ENCODE measurements at regions not wholly inside any gene's neighbourhood (a gene's known extent, or its start where the extent isn't known, plus 50 kb on each side); places are given as distances from the start of the nearest gene placed in this dataset.
"Not testable (repeated sequence)": the region's sequence is repeated elsewhere in the genome, so short reads cannot be mapped to it uniquely, and the experiment has no call there.

DNA sequence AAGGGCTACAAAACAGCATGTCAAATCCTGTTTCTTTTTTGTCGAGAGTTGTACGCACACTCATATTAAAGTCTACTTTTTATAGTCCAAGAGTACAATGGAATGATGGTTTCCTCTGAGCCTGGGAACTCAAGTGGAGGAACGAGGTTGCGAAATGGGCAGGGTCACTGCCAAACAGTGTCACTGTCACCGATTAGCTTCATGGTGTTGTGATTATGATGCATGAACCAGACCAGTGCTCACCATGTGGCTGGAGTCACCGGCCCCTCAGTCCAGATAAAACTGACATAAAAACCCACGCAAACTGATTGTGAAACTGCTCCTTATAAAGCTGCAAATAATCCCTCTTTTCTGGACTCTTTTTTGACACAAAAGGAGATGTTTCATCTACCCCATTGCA is 122.0 kb downstream of the COPS8 start:
- TF ChIP-seq, protein P1, sequence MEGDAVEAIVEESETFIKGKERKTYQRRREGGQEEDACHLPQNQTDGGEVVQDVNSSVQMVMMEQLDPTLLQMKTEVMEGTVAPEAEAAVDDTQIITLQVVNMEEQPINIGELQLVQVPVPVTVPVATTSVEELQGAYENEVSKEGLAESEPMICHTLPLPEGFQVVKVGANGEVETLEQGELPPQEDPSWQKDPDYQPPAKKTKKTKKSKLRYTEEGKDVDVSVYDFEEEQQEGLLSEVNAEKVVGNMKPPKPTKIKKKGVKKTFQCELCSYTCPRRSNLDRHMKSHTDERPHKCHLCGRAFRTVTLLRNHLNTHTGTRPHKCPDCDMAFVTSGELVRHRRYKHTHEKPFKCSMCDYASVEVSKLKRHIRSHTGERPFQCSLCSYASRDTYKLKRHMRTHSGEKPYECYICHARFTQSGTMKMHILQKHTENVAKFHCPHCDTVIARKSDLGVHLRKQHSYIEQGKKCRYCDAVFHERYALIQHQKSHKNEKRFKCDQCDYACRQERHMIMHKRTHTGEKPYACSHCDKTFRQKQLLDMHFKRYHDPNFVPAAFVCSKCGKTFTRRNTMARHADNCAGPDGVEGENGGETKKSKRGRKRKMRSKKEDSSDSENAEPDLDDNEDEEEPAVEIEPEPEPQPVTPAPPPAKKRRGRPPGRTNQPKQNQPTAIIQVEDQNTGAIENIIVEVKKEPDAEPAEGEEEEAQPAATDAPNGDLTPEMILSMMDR (IDR thresholded peaks at IDR 0.05; ENCODE audit: insufficient read depth, low read depth, low read length, missing control alignments), result no peak
- DNase-seq (ENCODE audit: low read depth), result peak; percentile 17
- H3K4me3 ChIP-seq (ENCODE audit: low read length), result no peak overlapping the region

DNA sequence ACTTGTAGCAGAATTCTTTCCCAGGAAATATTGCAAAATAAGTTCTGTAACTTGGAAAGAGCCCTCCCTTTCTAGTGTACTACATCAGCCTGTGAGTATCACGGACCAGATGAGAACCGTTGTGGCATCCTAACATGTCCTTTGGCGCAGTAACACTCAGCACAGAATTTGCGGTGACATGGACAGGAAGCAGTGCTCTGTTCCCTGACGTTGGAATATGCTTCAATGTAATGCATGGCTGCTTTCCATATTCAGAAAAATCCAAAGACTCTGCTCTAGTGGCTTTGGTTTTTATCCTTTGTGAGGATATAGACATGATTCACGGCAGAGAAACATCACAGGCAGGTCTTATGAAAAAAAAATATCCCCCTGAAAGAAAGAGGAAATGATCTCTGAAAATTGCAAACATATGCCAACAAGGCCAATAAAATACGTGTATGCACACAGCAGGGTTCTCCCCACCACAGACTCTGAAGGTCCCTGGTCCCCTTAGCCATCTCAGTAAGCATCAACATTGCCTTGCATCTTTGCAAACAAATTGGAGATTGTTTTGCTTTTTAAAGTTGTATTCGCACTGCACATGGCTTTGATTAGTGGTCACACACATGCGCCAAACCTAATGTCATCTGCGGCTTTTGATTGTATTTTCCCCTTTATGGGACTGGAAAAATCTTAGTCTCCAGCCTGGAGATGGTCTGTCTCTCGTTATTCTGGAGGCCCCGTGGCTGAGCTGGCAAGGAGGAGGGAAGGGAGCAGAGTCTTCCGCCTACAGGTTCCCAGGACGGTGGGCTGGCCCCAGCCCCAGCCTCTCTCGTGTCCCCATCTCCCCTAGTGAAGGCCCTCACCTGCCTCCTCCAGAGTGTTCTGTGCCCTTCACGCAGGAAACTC is 122.9 kb downstream of the COPS8 start:
- DNase-seq (ENCODE audit: low read depth), result no peak
- H3K4me3 ChIP-seq (ENCODE audit: low read length), result no peak overlapping the region
- TF ChIP-seq, protein P1 (IDR thresholded peaks at IDR 0.05; ENCODE audit: insufficient read depth, low read depth, low read length, missing control alignments), result no peak

DNA sequence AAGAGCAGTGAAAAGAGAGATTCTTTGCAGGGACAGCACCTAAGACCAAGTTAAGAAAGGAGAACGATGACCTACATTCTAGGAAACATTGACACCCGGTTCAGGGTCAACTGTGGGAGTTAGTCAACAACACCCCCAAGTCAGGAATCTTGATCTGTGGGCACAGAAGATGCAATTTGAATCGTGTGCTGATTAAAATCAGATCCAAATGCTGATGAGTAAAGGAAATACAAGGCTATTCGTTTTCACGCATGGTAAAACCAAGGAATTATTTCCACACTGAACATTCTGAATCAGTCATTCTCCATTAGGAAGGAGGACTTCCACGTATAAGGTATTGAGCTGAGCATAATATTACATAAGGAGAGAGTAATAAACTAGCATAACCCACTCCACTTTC is 124.2 kb downstream of the COPS8 start:
- TF ChIP-seq, protein P1 (IDR thresholded peaks at IDR 0.05; ENCODE audit: insufficient read depth, low read depth, low read length, missing control alignments), result no peak
- DNase-seq (ENCODE audit: low read depth), result no peak
- no peak overlapping the region for H3K4me3 ChIP-seq (ENCODE audit: low read length)

DNA sequence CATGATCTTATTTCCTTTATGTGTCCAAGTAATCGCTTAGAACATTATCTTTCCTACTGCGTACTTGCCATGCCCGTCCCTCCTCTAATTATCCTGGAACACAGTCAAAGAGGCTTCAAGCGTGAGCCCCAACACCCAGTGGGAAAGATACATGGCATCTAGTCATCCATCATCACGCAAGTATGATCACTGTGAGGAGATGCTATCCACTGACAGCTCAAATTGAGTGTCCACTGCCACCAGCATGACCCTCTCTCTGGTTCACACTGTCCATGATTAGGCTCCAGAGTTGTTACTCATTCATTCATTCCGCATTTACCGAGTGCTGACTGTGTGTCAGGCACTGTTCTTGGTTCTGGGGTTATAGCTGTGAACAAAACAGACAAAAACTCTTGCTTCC is 124.6 kb downstream of the COPS8 start:
- TF ChIP-seq, protein P1 (IDR thresholded peaks at IDR 0.05; ENCODE audit: insufficient read depth, low read depth, low read length, missing control alignments), result no peak
- DNase-seq (ENCODE audit: low read depth), result no peak
- no peak overlapping the region for H3K4me3 ChIP-seq (ENCODE audit: low read length)

DNA sequence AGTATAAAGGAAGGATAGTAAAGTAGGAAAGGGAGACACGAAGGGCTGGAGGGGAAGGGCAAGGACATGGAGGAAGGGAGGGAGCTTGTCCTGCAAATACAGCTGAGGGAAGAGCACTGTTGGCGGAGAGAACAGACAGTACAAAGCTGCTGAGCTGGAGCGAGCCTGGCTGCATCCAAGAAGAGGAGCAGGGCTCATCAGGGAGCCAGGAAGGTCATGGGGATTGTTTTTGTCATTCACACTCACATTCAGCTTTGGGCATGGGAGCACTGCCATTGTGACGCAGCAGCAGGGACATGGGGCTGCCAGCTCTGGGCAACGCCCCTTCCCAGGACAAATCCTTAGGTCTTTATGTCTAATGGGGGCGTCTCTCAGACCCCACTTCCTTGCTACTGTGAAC is 125.1 kb downstream of the COPS8 start:
- DNase-seq (ENCODE audit: low read depth), result no peak
- TF ChIP-seq, protein P1 (IDR thresholded peaks at IDR 0.05; ENCODE audit: insufficient read depth, low read depth, low read length, missing control alignments), result no peak
- H3K4me3 ChIP-seq (ENCODE audit: low read length), result no peak overlapping the region

DNA sequence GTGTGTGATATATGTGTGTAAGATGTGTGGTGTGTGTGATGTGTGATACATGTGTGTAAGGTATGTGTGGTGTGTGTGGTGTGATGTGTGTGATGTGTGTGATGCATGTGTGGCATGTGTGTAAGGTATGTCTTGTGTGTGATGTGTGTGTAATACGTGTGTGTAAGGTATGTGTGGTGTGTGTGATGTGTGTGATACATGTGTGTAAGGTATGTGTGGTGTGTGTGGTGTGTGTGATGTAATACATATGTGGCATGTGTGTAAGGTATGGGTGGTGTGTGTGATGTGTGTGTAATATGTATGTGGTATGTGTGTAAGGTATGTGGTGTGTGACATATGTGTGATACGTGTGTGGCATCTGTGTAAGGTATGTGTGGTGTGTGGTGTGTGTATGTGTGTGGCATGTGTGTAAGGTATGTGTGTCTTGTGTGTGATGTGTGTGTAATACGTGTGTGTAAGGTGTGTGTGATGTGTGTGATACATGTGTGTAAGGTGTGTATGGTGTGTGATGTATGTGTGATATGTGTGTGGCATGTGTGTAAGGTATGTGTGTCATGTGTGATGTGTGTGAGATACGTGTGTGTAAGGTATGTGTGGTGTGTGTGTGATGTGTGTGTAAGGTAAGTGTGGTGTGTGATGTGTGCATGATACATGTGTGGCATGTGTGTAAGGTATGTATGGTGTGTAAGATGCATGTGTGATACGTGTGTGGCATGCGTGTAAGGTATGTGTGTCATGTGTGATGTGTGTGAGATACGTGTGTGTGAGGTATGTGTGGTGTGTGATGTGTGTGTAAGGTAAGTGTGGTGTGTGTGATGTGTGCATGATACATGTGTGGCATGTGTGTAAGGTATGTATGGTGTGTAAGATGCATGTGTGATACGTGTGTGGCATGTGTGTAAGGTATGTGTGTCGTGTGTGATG is 126.9 kb downstream of the COPS8 start:
- not testable (repeated sequence) for H3K4me3 ChIP-seq (ENCODE audit: low read length); DNase-seq (ENCODE audit: low read depth)

DNA sequence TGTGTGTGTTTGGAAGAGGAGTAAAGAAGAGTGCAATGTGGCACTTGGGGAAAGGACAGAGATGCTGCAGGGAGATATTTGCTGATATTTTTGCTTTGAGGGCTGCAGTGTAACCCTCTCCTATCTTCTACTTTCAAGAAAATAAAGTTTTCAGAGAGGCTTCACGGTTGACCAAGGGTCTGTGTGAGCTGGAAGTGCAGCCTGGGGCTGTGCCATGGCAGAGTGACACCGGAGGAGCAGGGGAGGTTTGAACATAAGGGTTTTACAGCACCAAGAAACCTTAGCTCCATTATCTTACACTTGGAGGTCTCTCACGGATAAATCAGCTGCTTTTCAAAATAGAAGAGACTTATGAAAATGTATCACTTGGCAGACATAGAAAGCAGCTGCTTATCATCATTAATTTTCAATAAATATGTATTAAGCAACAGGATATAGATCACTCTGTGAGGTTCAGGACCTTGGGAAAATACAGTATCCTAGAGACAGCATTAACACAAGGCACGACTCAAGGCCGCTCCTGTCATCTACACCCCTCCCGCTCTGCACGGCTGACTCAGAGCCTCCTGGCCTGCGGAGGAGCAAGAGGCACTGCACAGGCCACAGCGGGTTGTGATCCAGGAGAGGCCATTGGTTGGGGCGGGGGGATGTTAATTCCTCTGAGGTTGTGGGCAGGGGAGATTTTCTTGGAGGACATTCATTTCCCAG is 127.8 kb downstream of the COPS8 start:
- peak; percentile 52 for DNase-seq (ENCODE audit: low read depth)
- H3K4me3 ChIP-seq (ENCODE audit: low read length), result no peak overlapping the region
- TF ChIP-seq, protein P1 (IDR thresholded peaks at IDR 0.05; ENCODE audit: insufficient read depth, low read depth, low read length, missing control alignments), result no peak

Measured in epithelial cell of esophagus (primary cell).